Posterior vena cava (tissue), 2 donors: ENCODE measurements at regions not wholly inside any gene's neighbourhood (a gene's known extent, or its start where the extent isn't known, plus 50 kb on each side); places are given as distances from the start of the nearest gene placed in this dataset.

Experiments
- DNase-seq: peaks from one replicate; pipeline ENCODE4 v3.0.0-alpha.2; 2020; ENCODE audit warnings: low spot score
- intact Hi-C, 2 donors: fragments of 100-400 bp; cut with DNase I; formaldehyde crosslinking; loops; one replicate each; pipeline versions ENCODE4 v1.14.1 to v1.14.2; 2022 to 2023
- donor health status: DM: yes; HTN: yes; CAD: no.
- donor health status: DM: yes; HTN: yes; CAD: no.

DNA sequence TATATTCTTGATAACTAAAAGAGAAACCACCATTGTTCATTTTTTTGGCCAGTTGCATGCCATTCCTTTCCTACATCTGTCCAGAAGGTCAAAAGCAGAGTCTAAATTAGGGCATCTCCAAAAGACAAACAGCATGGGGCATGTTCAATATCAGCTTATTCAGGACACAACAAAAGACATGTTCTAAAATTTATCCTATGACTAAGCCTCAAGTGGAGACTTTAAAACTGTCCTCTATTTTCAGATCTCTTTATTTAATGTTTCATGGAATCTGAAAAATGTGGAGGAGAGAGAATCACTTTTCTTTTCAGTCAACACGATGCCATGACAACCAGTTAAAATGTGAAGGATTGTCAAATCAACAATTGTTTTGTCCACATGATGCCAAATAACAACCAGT, 303.4 kb upstream of the PRMT6 start:
- DNase-seq: no peak
- intact Hi-C loops: no loop called here

DNA sequence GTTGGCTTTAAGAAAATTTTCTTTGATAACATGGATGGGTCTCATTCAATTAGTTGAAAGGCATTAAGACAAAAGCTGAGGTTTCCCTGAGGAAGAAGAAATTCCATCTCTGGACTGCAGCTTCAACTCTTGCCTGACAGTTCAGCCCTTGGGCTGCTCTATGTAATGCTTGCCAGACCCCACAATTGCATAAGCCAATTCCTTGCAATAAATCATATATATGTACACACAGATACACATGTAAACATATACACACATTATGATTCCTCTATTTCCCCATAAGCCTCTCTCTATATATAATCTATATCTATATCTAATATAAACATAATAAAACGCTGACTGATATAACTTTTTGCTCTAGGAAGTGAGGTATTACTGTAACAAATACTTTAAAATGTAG, 301.5 kb upstream of the PRMT6 start:
- no peak for DNase-seq
- intact Hi-C loops: no loop called here

DNA sequence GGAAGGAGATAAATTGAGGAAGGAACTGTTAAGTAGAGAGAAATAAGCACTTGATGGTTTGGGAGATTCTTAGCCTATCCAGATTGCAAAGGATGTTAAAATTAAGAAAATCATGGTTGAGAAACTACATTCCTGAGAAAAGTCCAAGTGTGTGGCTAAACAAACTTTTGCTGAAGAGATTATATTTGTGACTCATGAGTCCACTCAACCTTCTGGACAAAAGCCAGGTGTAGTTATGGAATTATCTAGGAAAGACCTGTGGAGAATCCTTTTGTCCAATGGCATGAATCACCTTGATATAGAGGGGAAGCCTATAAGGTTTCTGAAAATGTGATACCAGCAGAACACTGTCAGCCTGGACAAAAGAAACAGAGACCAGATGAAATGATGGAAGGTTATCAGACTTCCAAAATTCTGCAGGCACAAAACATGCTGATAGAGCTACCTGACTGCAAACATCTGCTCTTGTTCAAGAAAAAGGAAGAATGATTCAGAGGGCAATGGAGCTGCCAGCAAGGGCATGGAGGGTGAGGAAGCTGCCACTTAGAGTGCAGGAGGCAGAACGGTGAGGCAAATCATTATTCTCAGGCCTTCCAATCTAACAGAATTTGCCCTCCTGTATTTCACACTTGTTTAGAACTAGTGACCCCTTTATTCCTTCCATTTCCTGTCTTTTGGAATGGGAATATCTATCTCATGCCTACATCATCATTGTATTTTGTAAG, 300.6 kb upstream of the PRMT6 start:
- DNase-seq: no peak
- intact Hi-C loops: no loop called here

DNA sequence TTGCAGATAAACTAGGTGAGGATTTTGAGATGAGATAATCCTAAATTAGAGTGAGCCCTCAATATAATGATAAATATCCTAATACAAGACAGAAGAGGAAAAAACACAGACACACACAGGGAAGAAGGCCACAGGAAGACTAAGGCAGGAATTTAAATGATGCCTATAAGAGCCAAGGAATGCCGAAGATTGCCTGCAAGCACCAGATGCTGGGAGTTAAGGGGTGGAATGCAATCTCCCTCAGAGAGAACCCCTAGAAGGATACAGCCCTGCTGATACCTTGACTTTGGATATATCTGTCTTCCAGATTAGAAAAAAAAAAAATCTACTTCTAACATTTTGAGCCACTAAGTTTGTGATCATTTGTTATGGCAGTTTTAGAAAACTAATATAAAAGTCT, 299.7 kb upstream of the PRMT6 start:
- intact Hi-C loops: no loop called here

DNA sequence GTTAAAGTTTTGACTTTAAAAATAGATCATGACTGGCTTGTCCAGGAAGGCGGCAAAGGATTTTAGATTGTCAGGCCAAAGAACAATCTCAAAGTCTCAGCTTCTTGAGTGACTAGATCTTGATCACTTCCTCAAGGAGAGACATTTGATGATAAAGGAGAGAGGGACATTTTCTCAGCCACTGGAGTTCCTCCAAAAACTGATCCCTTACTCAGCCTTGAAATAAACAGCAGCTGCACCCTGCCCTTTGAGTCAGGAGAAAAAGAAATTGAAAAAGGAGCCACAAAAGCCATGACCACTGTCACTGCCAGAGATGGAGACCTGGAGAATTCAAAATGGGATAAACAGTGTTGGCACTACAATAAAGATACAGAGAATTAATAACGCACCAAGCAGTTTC, 288.4 kb upstream of the PRMT6 start:
- intact Hi-C loops: no loop called here
- DNase-seq: no peak

More for the DNA sequence above, 299.7 kb upstream of the PRMT6 start:
- no peak for DNase-seq

DNA sequence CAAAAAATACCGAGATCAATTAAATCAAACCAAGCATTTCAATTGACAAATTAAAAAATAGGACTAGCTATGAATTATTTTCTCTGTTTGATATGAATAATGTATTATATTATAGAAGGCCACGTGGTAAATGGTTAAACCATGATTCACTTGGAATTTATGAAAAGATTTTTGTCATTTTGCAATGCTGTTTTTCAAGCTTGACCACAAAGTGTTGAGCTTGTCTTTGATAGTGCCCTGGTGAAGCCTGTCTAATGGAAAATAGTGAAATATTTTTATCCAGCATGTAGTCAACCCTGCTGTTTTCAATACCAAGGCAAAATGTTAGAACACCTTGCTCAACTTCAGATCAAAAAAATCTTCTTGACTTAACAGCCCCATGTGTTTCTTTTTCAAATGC, 288.0 kb upstream of the PRMT6 start:
- DNase-seq: no peak
- intact Hi-C loops: no loop called here

DNA sequence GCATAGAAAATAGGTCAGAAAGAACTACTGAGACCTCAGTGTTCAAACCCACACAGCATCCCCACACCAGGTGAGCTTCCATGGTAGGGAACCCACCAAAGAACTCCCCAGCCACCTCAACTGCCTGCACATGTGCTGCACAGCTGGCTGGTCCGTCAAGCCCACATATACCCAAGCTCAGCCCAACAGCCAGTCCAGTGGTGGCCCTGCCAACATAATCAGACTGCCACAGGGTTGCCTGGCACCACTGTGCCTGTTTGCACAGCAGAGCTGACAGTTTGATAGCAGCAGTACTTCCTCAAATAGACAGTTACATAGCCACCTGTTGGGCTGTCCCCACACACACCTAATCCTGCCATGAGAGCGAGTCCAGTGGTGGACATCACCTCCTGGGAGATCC, 283.3 kb upstream of the PRMT6 start:
- DNase-seq: peak; percentile 64
- intact Hi-C loops: no loop called here

DNA sequence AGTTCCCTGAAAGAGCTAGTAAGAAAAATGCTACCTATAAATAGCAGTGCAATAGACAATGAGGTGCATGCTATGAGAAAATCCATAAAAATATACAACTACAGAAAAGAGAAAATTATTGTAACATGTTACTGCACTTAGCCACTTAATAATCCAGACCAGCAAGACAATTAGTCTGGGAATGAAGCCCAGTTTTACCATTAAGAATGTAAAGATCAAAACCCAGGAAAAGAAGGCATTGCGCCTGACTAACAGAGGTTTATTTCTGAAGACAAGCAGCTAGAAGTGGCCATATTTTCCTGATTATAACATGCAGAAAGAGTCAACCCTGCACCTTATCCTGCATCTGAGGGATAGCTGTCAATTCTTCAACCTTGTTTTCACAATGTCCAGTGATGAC, 276.4 kb upstream of the PRMT6 start:
- intact Hi-C loops: loop anchor here in 1 of 2 donors (5.0 kb wide), 1 partner anchor 1117 kb away; no protein-coding TSS in a partner anchor
- DNase-seq: no peak

DNA sequence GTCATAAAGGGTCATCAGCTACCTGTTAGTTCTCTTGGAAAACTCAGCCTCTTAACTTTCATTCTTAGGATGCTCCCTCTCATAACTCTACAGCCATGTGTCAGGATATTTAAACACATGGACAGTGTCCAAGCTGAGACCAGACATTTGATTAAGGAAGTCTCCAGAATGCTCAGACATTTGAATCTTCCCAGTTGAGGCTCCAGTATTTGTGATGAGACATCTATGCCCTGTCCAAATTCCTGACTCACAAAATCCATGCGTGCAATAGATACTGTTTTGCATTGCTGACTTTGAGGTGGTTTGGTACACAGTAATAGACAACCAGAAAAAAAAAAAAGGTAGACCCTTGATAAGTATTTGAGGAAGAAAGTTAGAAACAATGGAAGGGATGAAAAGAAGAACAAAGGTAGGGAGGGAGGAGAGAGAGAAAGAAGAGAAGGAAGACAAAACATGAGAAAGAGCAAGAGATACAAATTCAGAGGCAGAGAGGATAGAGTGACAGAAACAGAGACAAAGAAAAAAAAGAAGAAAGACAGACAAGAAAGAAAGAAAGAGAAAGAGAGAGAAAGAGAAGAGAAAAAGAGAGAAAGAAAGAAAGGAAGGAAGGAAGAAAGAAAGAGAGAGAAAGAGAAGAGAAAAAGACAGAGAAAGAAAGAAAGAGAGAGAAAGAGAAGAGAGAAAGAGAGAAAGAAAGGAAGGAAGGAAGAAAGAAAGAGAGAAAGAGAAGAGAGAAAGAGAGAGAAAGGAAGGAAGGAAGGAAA, 275.5 kb upstream of the PRMT6 start:
- no peak for DNase-seq
- intact Hi-C loops: loop anchor here in 1 of 2 donors (5.0 kb wide), 1 partner anchor 1116 kb away; no protein-coding TSS in a partner anchor

DNA sequence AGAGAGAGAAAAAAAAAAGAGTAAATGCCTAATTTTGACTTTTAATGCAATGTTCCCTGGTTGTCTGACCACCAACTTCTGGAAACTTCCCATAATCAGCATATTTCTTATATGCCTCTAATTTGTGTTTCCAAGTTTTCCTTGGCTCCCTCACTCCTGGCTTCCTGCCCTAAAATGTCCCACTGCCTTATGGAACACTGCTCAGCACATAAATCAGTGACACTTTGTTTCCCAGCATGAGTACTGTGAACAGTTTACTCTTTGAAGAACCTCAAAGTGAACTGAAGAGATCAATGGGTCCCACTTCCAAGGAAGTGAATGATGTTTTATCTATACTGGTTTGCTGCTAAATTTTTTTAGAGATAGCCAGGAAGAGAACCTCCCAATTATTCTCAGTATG, 271.3 kb upstream of the PRMT6 start:
- intact Hi-C loops: no loop called here
- no peak for DNase-seq

DNA sequence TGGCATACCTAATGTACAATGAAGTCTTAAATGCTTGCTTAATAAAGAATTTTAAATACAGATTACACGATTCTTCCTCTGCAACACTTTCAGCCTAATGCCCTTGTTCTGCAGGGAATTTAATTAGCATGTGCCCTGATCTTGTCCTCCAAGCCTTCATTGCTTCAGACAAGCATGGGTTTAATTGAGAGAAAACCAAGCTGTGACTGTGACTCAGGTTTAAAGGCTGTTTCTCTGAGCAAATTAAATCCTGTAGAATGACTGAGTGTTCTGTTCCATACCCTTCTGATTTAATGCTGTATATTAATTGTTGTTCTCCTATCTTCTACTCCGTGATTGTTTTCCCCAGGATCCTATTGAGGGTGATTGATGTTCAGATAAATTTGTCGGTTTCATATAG, 269.0 kb upstream of the PRMT6 start:
- intact Hi-C loops: no loop called here
- no peak for DNase-seq

DNA sequence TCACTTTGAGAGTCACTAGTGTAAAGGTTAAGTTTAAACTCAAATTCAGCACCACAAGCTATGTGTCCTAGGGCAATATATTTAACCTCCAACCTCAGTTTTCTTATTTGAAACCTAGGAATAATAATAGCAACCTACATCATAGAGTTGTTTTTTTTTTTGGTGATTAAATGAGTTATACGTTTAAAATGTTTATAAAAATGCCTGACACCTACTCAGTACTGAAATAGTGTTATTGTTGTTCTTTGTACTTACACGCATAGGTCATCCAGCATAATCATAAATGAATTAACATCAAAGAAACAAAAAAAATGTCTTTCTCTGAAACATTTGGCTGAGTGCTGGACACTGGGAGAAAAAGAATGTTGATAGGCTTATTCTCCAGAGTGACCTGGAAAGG, 266.8 kb upstream of the PRMT6 start:
- no peak for DNase-seq
- intact Hi-C loops: no loop called here

DNA sequence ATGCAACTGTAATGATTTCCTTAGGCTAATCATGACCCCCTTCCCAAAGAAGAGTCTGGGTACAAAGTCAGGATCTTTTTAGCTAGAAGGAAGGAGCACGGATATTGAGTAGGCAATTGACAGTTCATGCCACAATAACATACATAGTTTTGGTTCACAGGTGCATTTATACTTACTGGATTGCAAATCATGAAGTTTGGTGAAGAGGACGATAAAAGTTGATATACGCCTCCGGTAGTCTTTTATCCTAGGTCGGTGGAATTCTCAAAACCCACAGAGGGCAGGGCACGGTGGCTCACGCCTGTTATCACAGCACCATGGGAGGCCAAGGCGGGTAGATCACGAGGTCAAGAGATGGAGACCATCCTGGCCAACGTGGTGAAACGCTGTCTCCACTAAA, 265.4 kb upstream of the PRMT6 start:
- intact Hi-C loops: no loop called here

DNA sequence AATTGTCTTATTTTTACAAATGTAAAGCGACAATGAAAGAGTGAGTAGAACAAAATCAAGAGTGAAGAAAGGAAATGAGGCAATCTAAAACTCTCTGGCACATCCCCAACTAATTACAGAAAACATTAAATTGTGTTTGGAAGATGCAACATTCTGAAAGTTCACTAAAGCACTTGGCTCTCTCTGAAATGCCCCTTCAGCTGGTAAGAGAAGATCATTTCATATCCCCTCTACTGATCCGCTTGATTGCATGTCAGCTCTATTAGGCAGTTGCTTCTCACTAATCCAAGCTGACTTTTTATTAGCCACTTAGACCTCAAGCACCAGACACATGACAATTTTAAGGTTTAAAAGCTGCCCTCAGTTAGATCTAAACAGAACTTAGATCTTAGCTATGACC, 262.8 kb upstream of the PRMT6 start:
- DNase-seq: no peak
- intact Hi-C loops: no loop called here

More for the DNA sequence above, 265.4 kb upstream of the PRMT6 start:
- DNase-seq: peak; percentile 17

DNA sequence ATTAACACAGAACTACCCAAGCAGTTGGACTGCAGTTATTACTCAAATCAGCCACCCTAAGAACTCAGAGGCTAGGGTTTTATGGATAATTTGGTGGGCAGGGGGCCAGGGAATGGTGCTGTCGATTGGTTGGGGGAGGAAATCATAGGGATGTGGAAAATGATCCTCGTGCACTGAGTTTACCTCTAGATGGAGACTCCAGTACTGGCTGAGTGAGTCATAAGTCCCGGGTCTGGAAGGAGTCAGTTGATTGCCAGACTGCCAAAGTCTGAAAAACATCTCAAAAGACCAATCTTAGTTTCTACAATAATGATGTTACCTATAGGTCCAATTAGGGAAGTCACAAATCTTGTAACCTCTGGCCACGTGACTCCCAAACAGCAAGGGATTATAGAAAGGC, 257.5 kb upstream of the PRMT6 start:
- DNase-seq: no peak
- intact Hi-C loops: no loop called here

DNA sequence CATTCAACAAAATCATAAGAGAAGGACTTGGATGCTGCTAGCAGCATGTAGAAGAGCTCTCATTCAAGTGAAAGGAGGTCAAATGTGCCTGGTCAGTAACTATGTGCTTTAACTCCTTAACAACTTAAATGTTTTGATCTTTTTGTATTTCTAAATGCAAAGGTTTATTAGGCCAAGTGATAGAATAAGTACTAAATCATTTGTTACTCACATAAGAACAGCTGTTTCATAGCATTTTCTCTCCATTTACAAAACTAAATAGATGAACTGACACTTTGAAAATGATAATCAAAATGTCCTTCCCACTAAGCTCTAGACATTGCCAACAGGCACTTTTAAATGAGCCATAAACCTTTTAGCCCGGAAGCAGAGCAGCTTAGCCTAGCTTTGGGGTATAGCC, 254.3 kb upstream of the PRMT6 start:
- DNase-seq: no peak
- intact Hi-C loops: no loop called here

DNA sequence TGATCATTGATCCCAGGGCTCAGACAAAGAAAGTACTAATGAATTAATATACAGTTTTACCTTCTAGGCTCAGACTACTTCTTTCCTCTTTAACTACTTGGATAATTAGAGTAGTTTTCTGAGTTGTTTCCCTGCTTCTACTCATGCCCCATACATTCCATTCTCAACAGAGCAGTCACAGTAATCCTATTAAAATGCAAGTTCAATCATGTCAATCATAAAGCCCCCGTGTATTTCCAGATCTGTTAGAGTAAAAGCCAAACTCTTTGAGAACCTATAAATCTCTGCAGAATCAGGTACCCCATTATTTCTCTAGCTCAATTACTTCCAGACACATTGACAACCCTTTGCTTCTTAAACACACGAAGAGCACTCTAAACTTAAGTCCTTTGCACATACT, 242.1 kb upstream of the PRMT6 start:
- no peak for DNase-seq
- intact Hi-C loops: no loop called here

DNA sequence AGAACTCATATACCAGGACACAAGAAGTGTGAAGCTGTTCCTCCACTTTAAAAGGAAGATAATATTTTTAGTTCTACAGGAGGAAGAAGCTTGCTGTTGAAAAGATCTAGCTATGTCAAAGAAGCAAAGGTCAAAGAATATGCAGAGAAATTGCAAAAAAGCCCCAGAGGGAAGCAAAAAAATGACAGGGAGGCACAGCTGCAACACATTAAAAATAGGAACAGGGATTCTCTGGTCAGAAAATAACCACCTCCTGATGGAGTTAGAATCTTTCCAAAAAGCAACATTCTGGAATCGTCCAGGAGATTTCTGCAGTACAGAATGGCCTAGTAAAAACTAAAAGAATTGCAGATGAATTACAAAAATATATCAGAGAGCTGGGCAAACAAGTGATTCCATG, 238.9 kb upstream of the PRMT6 start:
- DNase-seq: no peak
- intact Hi-C loops: no loop called here

DNA sequence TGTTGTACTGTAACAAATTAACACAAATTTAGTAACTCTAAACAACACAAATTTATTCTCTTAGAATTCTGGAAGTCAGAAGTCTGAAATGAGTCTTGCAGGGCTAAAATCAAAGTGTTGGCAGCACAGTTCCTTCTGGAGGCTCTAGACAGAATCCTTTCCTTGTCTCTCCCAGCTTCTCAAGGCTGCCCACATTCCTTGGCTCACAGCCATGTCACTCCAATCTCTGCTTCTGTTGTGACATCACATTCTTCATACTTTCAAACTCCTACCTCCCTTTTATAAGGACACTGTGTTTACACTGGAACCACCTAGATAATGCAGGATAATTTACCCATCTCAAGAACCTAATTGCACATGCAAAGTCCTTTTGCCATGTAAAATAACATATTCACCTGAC, 225.0 kb upstream of the PRMT6 start:
- intact Hi-C loops: no loop called here
- no peak for DNase-seq

DNA sequence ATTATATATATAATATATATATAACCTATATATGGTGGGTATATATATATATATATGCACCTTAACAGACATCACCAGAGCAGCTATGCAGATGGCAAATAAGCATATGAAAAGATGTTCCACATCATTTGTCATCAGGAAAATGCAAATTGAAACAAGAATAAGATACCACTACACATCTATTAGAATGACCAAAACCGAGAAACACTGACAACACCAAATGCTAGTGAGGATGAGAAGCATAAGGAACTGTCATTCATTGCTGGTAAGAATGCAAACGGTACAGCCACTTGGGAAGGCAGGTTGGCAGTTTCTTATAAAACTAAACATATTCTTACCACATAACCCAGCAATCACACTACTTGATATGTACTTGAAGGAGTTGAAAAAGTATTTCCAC, 219.8 kb upstream of the PRMT6 start:
- no peak for DNase-seq
- intact Hi-C loops: no loop called here

DNA sequence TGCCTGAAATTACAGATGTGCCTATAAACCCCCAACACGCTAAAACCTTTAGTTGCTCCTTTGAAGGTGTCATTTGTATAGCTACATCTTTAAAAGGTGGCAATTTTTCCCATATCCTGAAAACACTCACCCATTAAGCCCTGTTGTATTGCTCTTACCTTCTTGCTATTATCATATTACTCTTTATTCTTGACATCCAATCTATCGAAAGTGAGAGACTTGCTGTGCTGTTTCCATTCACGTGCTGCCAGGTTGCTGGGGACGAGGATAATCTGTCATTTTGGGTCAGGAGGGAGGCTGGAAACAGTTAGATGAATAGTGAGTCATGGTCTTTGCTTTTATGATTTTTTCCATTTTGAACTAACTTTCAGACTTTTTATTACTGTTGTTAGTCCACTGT, 213.0 kb upstream of the PRMT6 start:
- intact Hi-C loops: no loop called here
- no peak for DNase-seq
